ENCODE measurements at regions not wholly inside any gene's neighbourhood (a gene's known extent, or its start where the extent isn't known, plus 50 kb on each side); places are given as distances from the start of the nearest gene placed in this dataset.

DNA sequence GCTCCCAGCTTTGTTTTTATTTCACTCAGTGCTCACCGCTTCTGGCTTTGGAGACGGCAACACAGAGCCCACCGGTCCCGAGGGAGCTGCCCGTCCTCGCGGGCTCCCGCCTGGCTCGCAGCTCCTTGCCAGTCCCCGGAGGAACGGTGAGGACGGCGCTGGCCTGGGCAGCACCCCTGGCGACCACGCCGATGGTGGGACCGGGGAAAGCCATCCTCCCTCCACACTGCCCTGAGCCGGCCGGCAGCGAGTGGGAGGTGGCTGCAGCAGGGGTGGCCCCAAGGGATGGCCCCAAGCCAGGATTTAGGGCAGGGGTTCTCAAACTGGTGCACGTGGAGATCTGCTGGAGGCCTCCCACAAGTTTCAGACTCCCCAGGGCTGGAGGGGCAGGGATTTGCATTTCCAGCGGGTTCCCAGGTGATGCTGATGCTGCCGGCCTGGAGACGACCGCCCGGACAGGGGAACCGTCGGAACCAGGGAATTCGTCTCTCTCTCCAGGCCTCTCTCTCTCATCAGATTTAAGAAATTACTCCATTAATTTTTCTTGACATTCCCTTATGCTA lies 293.2 kb upstream of the IRX4 start:
- DNase-seq (ENCODE audit: low spot score), result no peak
- no peaks in the 10 kb centered on the region for H3K9me3 ChIP-seq
- H3K4me1 ChIP-seq (ENCODE audit: control insufficient read depth in 1 of 2, low read depth in 2 of 2), result no peaks in the 10 kb centered on the region
- no peak overlapping the region for H3K4me3 ChIP-seq
- H3K27me3 ChIP-seq (replicated peaks; ENCODE audit: insufficient read depth), result no peaks in the 10 kb centered on the region
- H3K27ac ChIP-seq, result no peak overlapping the region
- no peak for ATAC-seq (ENCODE audit: insufficient number of reproducible peaks, low FRiP score, low read depth)
- H3K36me3 ChIP-seq, result no peaks in the 10 kb centered on the region
- TF ChIP-seq, protein P1, sequence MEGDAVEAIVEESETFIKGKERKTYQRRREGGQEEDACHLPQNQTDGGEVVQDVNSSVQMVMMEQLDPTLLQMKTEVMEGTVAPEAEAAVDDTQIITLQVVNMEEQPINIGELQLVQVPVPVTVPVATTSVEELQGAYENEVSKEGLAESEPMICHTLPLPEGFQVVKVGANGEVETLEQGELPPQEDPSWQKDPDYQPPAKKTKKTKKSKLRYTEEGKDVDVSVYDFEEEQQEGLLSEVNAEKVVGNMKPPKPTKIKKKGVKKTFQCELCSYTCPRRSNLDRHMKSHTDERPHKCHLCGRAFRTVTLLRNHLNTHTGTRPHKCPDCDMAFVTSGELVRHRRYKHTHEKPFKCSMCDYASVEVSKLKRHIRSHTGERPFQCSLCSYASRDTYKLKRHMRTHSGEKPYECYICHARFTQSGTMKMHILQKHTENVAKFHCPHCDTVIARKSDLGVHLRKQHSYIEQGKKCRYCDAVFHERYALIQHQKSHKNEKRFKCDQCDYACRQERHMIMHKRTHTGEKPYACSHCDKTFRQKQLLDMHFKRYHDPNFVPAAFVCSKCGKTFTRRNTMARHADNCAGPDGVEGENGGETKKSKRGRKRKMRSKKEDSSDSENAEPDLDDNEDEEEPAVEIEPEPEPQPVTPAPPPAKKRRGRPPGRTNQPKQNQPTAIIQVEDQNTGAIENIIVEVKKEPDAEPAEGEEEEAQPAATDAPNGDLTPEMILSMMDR (IDR thresholded peaks at IDR 0.05), result no peak

DNA sequence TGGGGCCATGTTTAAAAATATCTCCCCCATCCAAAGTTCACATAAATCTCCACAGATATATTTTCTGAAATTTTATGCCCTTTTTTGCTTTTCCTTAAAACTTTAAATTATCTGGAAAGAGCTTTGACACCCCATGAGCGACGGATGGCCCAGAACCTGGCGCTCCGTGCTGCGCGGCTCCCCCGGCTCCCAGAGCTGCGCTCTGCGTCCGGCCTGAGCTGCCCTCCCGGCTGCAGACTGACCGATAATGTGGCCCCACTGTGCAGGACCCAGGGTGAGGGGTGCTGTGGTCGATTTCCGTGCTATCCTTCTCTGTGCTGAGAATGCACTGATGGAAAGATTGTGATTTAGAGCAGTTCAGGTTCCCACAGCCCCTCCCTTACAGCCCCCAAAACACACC lies 292.3 kb upstream of the IRX4 start:
- H3K27me3 ChIP-seq (replicated peaks; ENCODE audit: insufficient read depth), result no peaks in the 10 kb centered on the region

DNA sequence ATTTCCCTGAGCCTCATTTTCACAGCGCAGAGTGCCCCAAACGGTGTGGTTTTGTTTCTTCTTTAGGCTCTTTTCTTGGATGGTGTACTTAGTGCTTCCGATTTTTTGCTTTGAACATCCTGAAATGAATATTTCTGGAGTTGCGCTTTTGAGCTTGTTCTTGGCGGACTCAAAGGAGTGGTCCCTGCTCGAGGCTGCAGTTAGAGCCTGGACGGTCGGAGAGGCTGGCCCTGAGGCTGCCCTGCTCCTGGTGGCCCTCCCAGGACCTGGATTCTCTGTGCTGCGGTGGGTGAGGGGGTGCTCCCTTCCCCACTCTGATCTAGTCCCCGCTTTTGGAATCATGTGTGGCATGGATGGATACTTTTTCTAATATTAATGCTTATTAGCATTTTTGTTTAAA lies 291.8 kb upstream of the IRX4 start:
- DNase-seq (ENCODE audit: low spot score), result no peak
- H3K27me3 ChIP-seq (replicated peaks; ENCODE audit: insufficient read depth), result no peaks in the 10 kb centered on the region
- no peak overlapping the region for H3K27ac ChIP-seq
- no peaks in the 10 kb centered on the region for H3K4me1 ChIP-seq (ENCODE audit: control insufficient read depth in 1 of 2, low read depth in 2 of 2)
- no peaks in the 10 kb centered on the region for H3K36me3 ChIP-seq
- H3K9me3 ChIP-seq, result no peaks in the 10 kb centered on the region
- no peak for ATAC-seq (ENCODE audit: insufficient number of reproducible peaks, low FRiP score, low read depth)
- TF ChIP-seq, protein P1 (IDR thresholded peaks at IDR 0.05), result no peak
- no peak overlapping the region for H3K4me3 ChIP-seq

More for the DNA sequence above, 292.3 kb upstream of the IRX4 start:
- DNase-seq (ENCODE audit: low spot score), result no peak
- Histone ChIP-seq H3K4me1 (ENCODE audit: control insufficient read depth in 1 of 2, low read depth in 2 of 2) (no peaks in the 10 kb centered on the region), H3K36me3 (no peaks in the 10 kb centered on the region), H3K27ac (no peak overlapping the region), H3K9me3 (no peaks in the 10 kb centered on the region), H3K4me3 (no peak overlapping the region)
- TF ChIP-seq, protein P1 (IDR thresholded peaks at IDR 0.05), result no peak
- no peak for ATAC-seq (ENCODE audit: insufficient number of reproducible peaks, low FRiP score, low read depth)

DNA sequence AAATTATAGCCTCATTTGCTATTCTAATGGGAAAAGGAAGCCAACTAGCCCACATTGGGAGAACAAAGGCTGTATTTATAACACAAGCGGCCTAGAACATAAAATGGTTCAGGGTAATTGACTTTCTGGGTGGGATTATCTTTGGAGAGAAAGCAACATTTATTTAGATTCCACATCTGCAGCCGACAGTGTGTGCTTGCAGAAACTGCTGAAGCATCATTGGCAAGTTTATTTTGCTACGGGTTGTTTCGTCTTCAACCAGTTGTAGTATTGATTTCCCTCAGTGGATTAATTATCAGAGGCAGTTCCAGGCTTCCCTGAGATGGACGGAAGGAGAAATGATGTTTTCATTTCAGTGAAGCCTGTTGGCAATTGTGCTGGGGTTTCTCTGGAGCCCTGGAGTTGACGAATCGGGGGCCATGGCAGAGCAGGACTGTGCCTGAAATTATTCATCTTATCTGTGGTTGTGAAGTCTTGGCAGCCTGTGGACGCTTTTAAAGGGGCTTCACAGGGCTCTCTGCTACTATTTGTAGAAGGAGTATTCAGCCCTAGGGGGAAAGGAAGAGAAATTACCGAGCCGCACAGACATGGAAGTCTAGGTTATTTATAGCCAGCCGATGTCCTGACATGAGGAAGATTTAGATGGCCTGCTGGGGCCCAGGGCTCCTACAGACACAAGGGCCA lies 290.6 kb upstream of the IRX4 start:
- no peaks in the 10 kb centered on the region for H3K4me1 ChIP-seq (ENCODE audit: control insufficient read depth in 1 of 2, low read depth in 2 of 2)
- ATAC-seq (ENCODE audit: insufficient number of reproducible peaks, low FRiP score, low read depth) (no peak), DNase-seq (ENCODE audit: low spot score) (no peak)
- H3K36me3 ChIP-seq, result no peaks in the 10 kb centered on the region
- H3K4me3 ChIP-seq, result no peak overlapping the region
- H3K27ac ChIP-seq, result no peak overlapping the region
- no peaks in the 10 kb centered on the region for H3K27me3 ChIP-seq (replicated peaks; ENCODE audit: insufficient read depth)
- H3K9me3 ChIP-seq, result no peaks in the 10 kb centered on the region
- TF ChIP-seq, protein P1 (IDR thresholded peaks at IDR 0.05), result no peak

DNA sequence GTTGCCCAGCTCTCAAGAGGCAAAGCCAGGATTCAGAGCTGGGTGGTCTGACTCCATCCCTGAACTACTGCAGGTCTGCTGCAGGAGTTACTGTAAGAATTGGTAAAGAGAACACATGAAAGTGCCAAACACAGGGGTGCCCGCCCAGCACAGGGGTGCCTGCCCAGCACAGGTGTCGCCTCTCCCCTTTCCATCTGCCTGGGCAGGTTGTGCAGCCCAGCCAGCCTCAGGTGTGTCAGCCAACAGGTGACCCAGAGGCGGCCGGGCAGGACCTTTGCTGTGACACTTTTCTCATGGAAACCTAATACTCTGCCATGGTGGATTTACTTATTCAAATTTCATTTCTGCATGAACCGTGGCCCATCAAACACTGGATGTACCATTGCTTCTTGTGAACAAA lies 289.7 kb upstream of the IRX4 start:
- no peaks in the 10 kb centered on the region for H3K4me1 ChIP-seq (ENCODE audit: control insufficient read depth in 1 of 2, low read depth in 2 of 2)
- no peaks in the 10 kb centered on the region for H3K27me3 ChIP-seq (replicated peaks; ENCODE audit: insufficient read depth)
- H3K27ac ChIP-seq, result no peak overlapping the region
- no peaks in the 10 kb centered on the region for H3K36me3 ChIP-seq
- H3K4me3 ChIP-seq, result no peak overlapping the region
- H3K9me3 ChIP-seq, result no peaks in the 10 kb centered on the region
- TF ChIP-seq, protein P1 (IDR thresholded peaks at IDR 0.05), result no peak
- no peak for ATAC-seq (ENCODE audit: insufficient number of reproducible peaks, low FRiP score, low read depth)
- DNase-seq (ENCODE audit: low spot score), result no peak
